ENCODE measurements at regions not wholly inside any gene's neighbourhood (a gene's known extent, or its start where the extent isn't known, plus 50 kb on each side); places are given as distances from the start of the nearest gene placed in this dataset.

GRCh38 chr7:83306502-83306901 lies 143.8 kb upstream of the PCLO start:
- H3K9me3 ChIP-seq (ENCODE audit: control insufficient read depth, low read length) = no peaks in the 10 kb centered on the region
- no peak overlapping the region for H3K4me3 ChIP-seq (ENCODE audit: low read length)
- H3K36me3 ChIP-seq (ENCODE audit: control insufficient read depth, insufficient read depth, low read length, severe bottlenecking) = no peaks in the 10 kb centered on the region
- H3K4me1 ChIP-seq (ENCODE audit: control insufficient read depth, insufficient read depth, low read length) = peaks cover 16% of the 10 kb centered on the region
- no peak for DNase-seq (ENCODE audit: low read depth)
- H3K9ac ChIP-seq (ENCODE audit: low read length) = no peak overlapping the region
- no peaks in the 10 kb centered on the region for H3K27me3 ChIP-seq (replicated peaks; ENCODE audit: control insufficient read depth, insufficient read depth, low read length)

GRCh38 chr7:83305027-83305426 lies 142.3 kb upstream of the PCLO start:
- Histone ChIP-seq H3K27me3 (replicated peaks; ENCODE audit: control insufficient read depth, insufficient read depth, low read length) (no peaks in the 10 kb centered on the region), H3K36me3 (ENCODE audit: control insufficient read depth, insufficient read depth, low read length, severe bottlenecking) (no peaks in the 10 kb centered on the region), H3K4me3 (ENCODE audit: low read length) (no peak overlapping the region), H3K9ac (ENCODE audit: low read length) (no peak overlapping the region), H3K9me3 (ENCODE audit: control insufficient read depth, low read length) (no peaks in the 10 kb centered on the region), H3K4me1 (ENCODE audit: control insufficient read depth, insufficient read depth, low read length) (peaks cover 17% of the 10 kb centered on the region)
- DNase-seq (ENCODE audit: low read depth) = peak; percentile 28

- Histone ChIP-seq H3K4me3 (ENCODE audit: low read length) (no peak overlapping the region), H3K9ac (ENCODE audit: low read length) (no peak overlapping the region), H3K4me1 (ENCODE audit: control insufficient read depth, insufficient read depth, low read length) (peaks cover 10% of the 10 kb centered on the region), H3K36me3 (ENCODE audit: control insufficient read depth, insufficient read depth, low read length, severe bottlenecking) (no peaks in the 10 kb centered on the region), H3K27me3 (replicated peaks; ENCODE audit: control insufficient read depth, insufficient read depth, low read length) (no peaks in the 10 kb centered on the region), H3K9me3 (ENCODE audit: control insufficient read depth, low read length) (no peaks in the 10 kb centered on the region)
- peak; percentile 51 for DNase-seq (ENCODE audit: low read depth)
Observed at GRCh38 chr7:83301416-83301815, 138.7 kb upstream of the PCLO start.

- Histone ChIP-seq H3K9me3 (ENCODE audit: control insufficient read depth, low read length) (no peaks in the 10 kb centered on the region), H3K4me1 (ENCODE audit: control insufficient read depth, insufficient read depth, low read length) (no peaks in the 10 kb centered on the region), H3K27me3 (replicated peaks; ENCODE audit: control insufficient read depth, insufficient read depth, low read length) (no peaks in the 10 kb centered on the region), H3K36me3 (ENCODE audit: control insufficient read depth, insufficient read depth, low read length, severe bottlenecking) (no peaks in the 10 kb centered on the region), H3K9ac (ENCODE audit: low read length) (no peak overlapping the region), H3K4me3 (ENCODE audit: low read length) (no peak overlapping the region)
- DNase-seq (ENCODE audit: low read depth) = no peak
Observed at GRCh38 chr7:83290211-83290610, 127.5 kb upstream of the PCLO start.

GRCh38 chr7:83289419-83289993 lies 126.8 kb upstream of the PCLO start:
- H3K36me3 ChIP-seq (ENCODE audit: control insufficient read depth, insufficient read depth, low read length, severe bottlenecking) = no peaks in the 10 kb centered on the region
- H3K27me3 ChIP-seq (replicated peaks; ENCODE audit: control insufficient read depth, insufficient read depth, low read length) = no peaks in the 10 kb centered on the region
- H3K9ac ChIP-seq (ENCODE audit: low read length) = no peak overlapping the region
- no peak overlapping the region for H3K4me3 ChIP-seq (ENCODE audit: low read length)
- H3K9me3 ChIP-seq (ENCODE audit: control insufficient read depth, low read length) = no peaks in the 10 kb centered on the region
- DNase-seq (ENCODE audit: low read depth) = no peak
- no peaks in the 10 kb centered on the region for H3K4me1 ChIP-seq (ENCODE audit: control insufficient read depth, insufficient read depth, low read length)

- Histone ChIP-seq H3K9me3 (ENCODE audit: control insufficient read depth, low read length) (no peaks in the 10 kb centered on the region), H3K27me3 (replicated peaks; ENCODE audit: control insufficient read depth, insufficient read depth, low read length) (peaks cover 9% of the 10 kb centered on the region), H3K4me3 (ENCODE audit: low read length) (no peak overlapping the region), H3K9ac (ENCODE audit: low read length) (no peak overlapping the region), H3K36me3 (ENCODE audit: control insufficient read depth, insufficient read depth, low read length, severe bottlenecking) (no peaks in the 10 kb centered on the region), H3K4me1 (ENCODE audit: control insufficient read depth, insufficient read depth, low read length) (no peaks in the 10 kb centered on the region)
- DNase-seq (ENCODE audit: low read depth) = no peak
Observed at GRCh38 chr7:83280671-83281070, 118.0 kb upstream of the PCLO start.

- H3K4me1 ChIP-seq (ENCODE audit: control insufficient read depth, insufficient read depth, low read length) = no peaks in the 10 kb centered on the region
- no peak overlapping the region for H3K9ac ChIP-seq (ENCODE audit: low read length)
- H3K27me3 ChIP-seq (replicated peaks; ENCODE audit: control insufficient read depth, insufficient read depth, low read length) = peaks cover 9% of the 10 kb centered on the region
- no peaks in the 10 kb centered on the region for H3K9me3 ChIP-seq (ENCODE audit: control insufficient read depth, low read length)
- H3K4me3 ChIP-seq (ENCODE audit: low read length) = no peak overlapping the region
- no peaks in the 10 kb centered on the region for H3K36me3 ChIP-seq (ENCODE audit: control insufficient read depth, insufficient read depth, low read length, severe bottlenecking)
- DNase-seq (ENCODE audit: low read depth) = no peak
Observed at GRCh38 chr7:83276250-83276649, 113.6 kb upstream of the PCLO start.

- DNase-seq (ENCODE audit: low read depth) = no peak
- Histone ChIP-seq H3K4me1 (ENCODE audit: control insufficient read depth, insufficient read depth, low read length) (no peaks in the 10 kb centered on the region), H3K9ac (ENCODE audit: low read length) (no peak overlapping the region), H3K36me3 (ENCODE audit: control insufficient read depth, insufficient read depth, low read length, severe bottlenecking) (no peaks in the 10 kb centered on the region), H3K27me3 (replicated peaks; ENCODE audit: control insufficient read depth, insufficient read depth, low read length) (peaks cover 3% of the 10 kb centered on the region), H3K4me3 (ENCODE audit: low read length) (no peak overlapping the region), H3K9me3 (ENCODE audit: control insufficient read depth, low read length) (no peaks in the 10 kb centered on the region)
Observed at GRCh38 chr7:83273699-83274098, 111.0 kb upstream of the PCLO start.

- Histone ChIP-seq H3K9me3 (ENCODE audit: control insufficient read depth, low read length) (no peaks in the 10 kb centered on the region), H3K9ac (ENCODE audit: low read length) (no peak overlapping the region), H3K4me1 (ENCODE audit: control insufficient read depth, insufficient read depth, low read length) (peaks cover 9% of the 10 kb centered on the region), H3K27me3 (replicated peaks; ENCODE audit: control insufficient read depth, insufficient read depth, low read length) (no peaks in the 10 kb centered on the region), H3K4me3 (ENCODE audit: low read length) (no peak overlapping the region), H3K36me3 (ENCODE audit: control insufficient read depth, insufficient read depth, low read length, severe bottlenecking) (no peaks in the 10 kb centered on the region)
- DNase-seq (ENCODE audit: low read depth) = peak; percentile 69
Observed at GRCh38 chr7:83271212-83272099, 108.8 kb upstream of the PCLO start.

GRCh38 chr7:83270407-83270806 lies 107.7 kb upstream of the PCLO start:
- Histone ChIP-seq H3K9ac (ENCODE audit: low read length) (no peak overlapping the region), H3K4me3 (ENCODE audit: low read length) (no peak overlapping the region), H3K9me3 (ENCODE audit: control insufficient read depth, low read length) (no peaks in the 10 kb centered on the region), H3K36me3 (ENCODE audit: control insufficient read depth, insufficient read depth, low read length, severe bottlenecking) (no peaks in the 10 kb centered on the region), H3K27me3 (replicated peaks; ENCODE audit: control insufficient read depth, insufficient read depth, low read length) (no peaks in the 10 kb centered on the region), H3K4me1 (ENCODE audit: control insufficient read depth, insufficient read depth, low read length) (peaks cover 9% of the 10 kb centered on the region)
- no peak for DNase-seq (ENCODE audit: low read depth)

GRCh38 chr7:83267141-83267631 lies 104.5 kb upstream of the PCLO start:
- peak; percentile 60 for DNase-seq (ENCODE audit: low read depth)
- no peak overlapping the region for H3K4me3 ChIP-seq (ENCODE audit: low read length)
- H3K27me3 ChIP-seq (replicated peaks; ENCODE audit: control insufficient read depth, insufficient read depth, low read length) = no peaks in the 10 kb centered on the region
- no peaks in the 10 kb centered on the region for H3K9me3 ChIP-seq (ENCODE audit: control insufficient read depth, low read length)
- no peaks in the 10 kb centered on the region for H3K36me3 ChIP-seq (ENCODE audit: control insufficient read depth, insufficient read depth, low read length, severe bottlenecking)
- no peak overlapping the region for H3K9ac ChIP-seq (ENCODE audit: low read length)
- peaks cover 15% of the 10 kb centered on the region for H3K4me1 ChIP-seq (ENCODE audit: control insufficient read depth, insufficient read depth, low read length)
